Sigmoid colon (tissue), 4 donors: ENCODE measurements at regions not wholly inside any gene's neighbourhood (a gene's known extent, or its start where the extent isn't known, plus 50 kb on each side); places are given as distances from the start of the nearest gene placed in this dataset.

Experiments used
- CTCF ChIP-seq, 4 experiments: fragments of 450-650 bp in 3 of 4; fragments of 200-600 bp in 1 of 4; IDR thresholded peaks; one replicate each; pipeline ENCODE4 v1.5.1; 2016 to 2019; ENCODE audit warnings: antibody characterized with exemption in 4 of 4, mild to moderate bottlenecking in 3 of 4, moderate library complexity in 2 of 4
- EP300 ChIP-seq, 4 donors: sonication (generic); formaldehyde crosslinking; IDR thresholded peaks; one replicate each; pipeline ENCODE4 v1.6.1; 2017; ENCODE audit warnings: antibody characterized with exemption in 4 of 4
- POLR2A ChIP-seq, 2 donors: fragments of 450-650 bp; IDR thresholded peaks; one replicate each; pipeline ENCODE4 v1.6.1; 2016; ENCODE audit warnings: antibody characterized with exemption in 2 of 2, mild to moderate bottlenecking in 2 of 2, moderate library complexity in 2 of 2
- POLR2AphosphoS5 ChIP-seq, 4 donors: sonication (generic); formaldehyde crosslinking; IDR thresholded peaks; one replicate each; pipeline ENCODE4 v1.6.1; 2017; ENCODE audit warnings: antibody characterized with exemption in 4 of 4

DNA sequence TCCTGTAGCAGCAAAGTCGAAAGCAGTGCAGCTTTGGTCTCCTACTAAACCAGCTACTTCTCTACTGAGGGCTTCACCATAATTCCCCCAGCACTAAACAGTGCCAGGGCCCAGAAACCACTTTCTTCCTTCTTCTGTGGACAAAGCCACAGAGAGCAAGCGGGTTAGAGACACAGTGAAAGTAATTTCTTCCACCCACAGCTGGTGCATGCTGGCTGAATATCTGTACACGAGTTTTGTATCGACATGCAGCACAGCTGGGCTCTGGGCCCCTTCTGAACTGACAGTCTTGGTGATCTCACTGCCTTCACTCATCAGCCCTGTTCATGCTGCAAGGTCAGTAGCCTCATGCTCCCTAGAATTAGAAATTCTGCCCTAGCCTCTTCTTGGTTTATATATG, 74.0 kb upstream of the SULT1C3 start:
- no peak for TF ChIP-seq CTCF (IDR thresholded peaks at IDR 0.05)
- TF ChIP-seq EP300 (IDR thresholded peaks at IDR 0.05): no peak
- no peak for TF ChIP-seq POLR2A (IDR thresholded peaks at IDR 0.05)
- TF ChIP-seq POLR2AphosphoS5 (IDR thresholded peaks at IDR 0.05): no peak
